ENCODE measurements at regions not wholly inside any gene's neighbourhood (a gene's known extent, or its start where the extent isn't known, plus 50 kb on each side); places are given as distances from the start of the nearest gene placed in this dataset.

DNA sequence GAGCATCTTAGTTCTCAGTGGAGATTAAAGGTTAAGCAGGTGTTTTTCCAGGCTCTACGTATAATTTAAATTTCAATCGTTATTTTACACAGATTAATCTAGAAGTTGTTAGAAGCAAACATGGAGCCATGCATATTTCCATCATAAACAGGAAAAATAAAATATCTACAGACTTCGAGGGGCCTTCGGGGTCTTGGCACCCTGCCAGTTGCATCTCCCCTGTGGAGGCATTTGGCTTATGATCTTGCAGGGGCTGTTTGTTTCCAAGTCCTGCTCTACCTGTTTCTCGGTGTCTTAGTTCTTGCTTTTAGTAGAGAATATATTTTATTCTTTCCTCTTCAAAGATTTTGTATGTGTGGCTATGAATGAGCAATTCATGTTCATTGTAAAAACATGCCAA lies 67.2 kb upstream of the FAM136A start:
- H3K36me3 Mint-ChIP-seq (ENCODE audit: insufficient read depth), result peaks cover 3% of the 10 kb centered on the region
- H3K9me3 Mint-ChIP-seq, result no peaks in the 10 kb centered on the region
- no peaks in the 10 kb centered on the region for H3K4me1 Mint-ChIP-seq
- DNase-seq (ENCODE audit: low spot score in 2 of 2) (no peak), ATAC-seq (replicated peaks; ENCODE audit: extremely low read depth, poor library complexity, severe bottlenecking) (no peak)
- no peak overlapping the region for H3K4me3 Mint-ChIP-seq
- H3K27me3 Mint-ChIP-seq, result peaks cover 20% of the 10 kb centered on the region
- H3K27ac Mint-ChIP-seq (ENCODE audit: low read depth), result no peak overlapping the region

GRCh38 chr2:70368545-70368944 lies 66.7 kb upstream of the FAM136A start:
- H3K9me3 Mint-ChIP-seq, result no peaks in the 10 kb centered on the region
- peaks cover 15% of the 10 kb centered on the region for H3K27me3 Mint-ChIP-seq
- no peak for DNase-seq (ENCODE audit: low spot score in 2 of 2)
- no peak overlapping the region for H3K27ac Mint-ChIP-seq (ENCODE audit: low read depth)
- peaks cover 3% of the 10 kb centered on the region for H3K36me3 Mint-ChIP-seq (ENCODE audit: insufficient read depth)
- H3K4me3 Mint-ChIP-seq, result no peak overlapping the region
- no peaks in the 10 kb centered on the region for H3K4me1 Mint-ChIP-seq
- no peak for ATAC-seq (replicated peaks; ENCODE audit: extremely low read depth, poor library complexity, severe bottlenecking)

DNA sequence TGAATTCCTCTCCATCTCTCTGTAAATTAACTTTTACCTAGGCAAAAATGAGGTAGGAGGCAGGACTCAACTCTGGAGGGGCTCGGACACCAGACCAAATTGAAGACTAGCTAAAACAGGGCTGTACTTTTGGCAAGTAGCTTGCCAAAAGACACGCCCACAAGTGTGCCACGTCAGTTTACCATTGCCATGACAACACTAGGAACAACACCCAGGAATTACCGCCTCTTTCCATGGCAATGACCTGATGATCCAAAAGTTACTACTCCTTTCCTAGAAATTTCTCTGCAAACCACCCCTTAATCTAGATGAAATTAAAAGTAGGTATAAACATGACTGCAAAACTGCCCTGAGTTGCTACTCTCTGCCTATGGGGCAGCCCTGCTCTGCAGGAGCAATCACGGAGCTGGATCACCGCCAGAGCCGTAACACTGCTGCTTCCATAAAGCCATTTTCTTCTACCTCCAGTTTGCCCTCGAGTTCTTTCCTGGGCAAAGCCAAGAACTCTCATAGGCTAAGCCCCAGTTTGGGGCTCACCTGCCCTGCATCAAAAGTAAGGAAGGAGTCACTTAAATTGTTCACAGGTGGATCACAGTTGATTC lies 66.0 kb upstream of the FAM136A start:
- Mint-ChIP-seq H3K27ac (ENCODE audit: low read depth) (no peak overlapping the region), H3K27me3 (peaks cover 14% of the 10 kb centered on the region), H3K4me3 (no peak overlapping the region), H3K9me3 (no peaks in the 10 kb centered on the region), H3K36me3 (ENCODE audit: insufficient read depth) (peaks cover 3% of the 10 kb centered on the region), H3K4me1 (no peaks in the 10 kb centered on the region)
- ATAC-seq (replicated peaks; ENCODE audit: extremely low read depth, poor library complexity, severe bottlenecking), result no peak
- no peak for DNase-seq (ENCODE audit: low spot score in 2 of 2)

DNA sequence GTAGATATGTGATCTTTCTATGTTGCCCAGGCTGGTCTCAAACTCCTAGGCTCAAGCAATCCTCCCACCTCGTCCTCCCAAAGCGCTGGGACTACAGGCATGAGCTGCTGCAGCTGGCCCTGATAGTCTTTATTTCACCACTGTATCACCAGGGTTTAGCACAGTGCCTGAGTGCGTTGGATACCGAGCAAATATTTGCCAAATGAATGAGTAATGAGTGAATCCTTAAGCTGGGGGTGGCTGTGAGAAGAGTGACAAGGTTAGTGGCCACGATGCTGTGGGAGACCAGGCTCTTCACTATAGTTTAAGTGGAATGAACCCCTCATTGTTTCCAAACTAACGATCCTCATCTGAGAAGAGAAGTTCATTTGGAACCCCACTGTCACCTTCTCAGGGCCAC lies 60.8 kb upstream of the FAM136A start:
- Mint-ChIP-seq H3K9me3 (no peaks in the 10 kb centered on the region), H3K36me3 (ENCODE audit: insufficient read depth) (no peaks in the 10 kb centered on the region), H3K27ac (ENCODE audit: low read depth) (no peak overlapping the region), H3K4me1 (no peaks in the 10 kb centered on the region), H3K4me3 (no peak overlapping the region), H3K27me3 (peaks cover 27% of the 10 kb centered on the region)
- ATAC-seq (replicated peaks; ENCODE audit: extremely low read depth, poor library complexity, severe bottlenecking), result no peak
- DNase-seq (ENCODE audit: low spot score in 2 of 2), result no peak

- no peak overlapping the region for H3K4me3 Mint-ChIP-seq
- ATAC-seq (replicated peaks; ENCODE audit: extremely low read depth, poor library complexity, severe bottlenecking) (no peak), DNase-seq (ENCODE audit: low spot score in 2 of 2) (no peak)
- peaks cover 46% of the 10 kb centered on the region for H3K27me3 Mint-ChIP-seq
- H3K4me1 Mint-ChIP-seq, result no peaks in the 10 kb centered on the region
- no peak overlapping the region for H3K27ac Mint-ChIP-seq (ENCODE audit: low read depth)
- H3K9me3 Mint-ChIP-seq, result no peaks in the 10 kb centered on the region
- H3K36me3 Mint-ChIP-seq (ENCODE audit: insufficient read depth), result no peaks in the 10 kb centered on the region
Observed at GRCh38 chr2:70360661-70361270, 58.9 kb upstream of the FAM136A start.

GRCh38 chr2:70357684-70358071 lies 55.8 kb upstream of the FAM136A start:
- Mint-ChIP-seq H3K4me1 (no peaks in the 10 kb centered on the region), H3K9me3 (no peaks in the 10 kb centered on the region), H3K4me3 (no peak overlapping the region), H3K27ac (ENCODE audit: low read depth) (no peak overlapping the region), H3K27me3 (peaks cover 71% of the 10 kb centered on the region), H3K36me3 (ENCODE audit: insufficient read depth) (no peaks in the 10 kb centered on the region)
- DNase-seq (ENCODE audit: low spot score in 2 of 2) (no peak), ATAC-seq (replicated peaks; ENCODE audit: extremely low read depth, poor library complexity, severe bottlenecking) (no peak)

DNA sequence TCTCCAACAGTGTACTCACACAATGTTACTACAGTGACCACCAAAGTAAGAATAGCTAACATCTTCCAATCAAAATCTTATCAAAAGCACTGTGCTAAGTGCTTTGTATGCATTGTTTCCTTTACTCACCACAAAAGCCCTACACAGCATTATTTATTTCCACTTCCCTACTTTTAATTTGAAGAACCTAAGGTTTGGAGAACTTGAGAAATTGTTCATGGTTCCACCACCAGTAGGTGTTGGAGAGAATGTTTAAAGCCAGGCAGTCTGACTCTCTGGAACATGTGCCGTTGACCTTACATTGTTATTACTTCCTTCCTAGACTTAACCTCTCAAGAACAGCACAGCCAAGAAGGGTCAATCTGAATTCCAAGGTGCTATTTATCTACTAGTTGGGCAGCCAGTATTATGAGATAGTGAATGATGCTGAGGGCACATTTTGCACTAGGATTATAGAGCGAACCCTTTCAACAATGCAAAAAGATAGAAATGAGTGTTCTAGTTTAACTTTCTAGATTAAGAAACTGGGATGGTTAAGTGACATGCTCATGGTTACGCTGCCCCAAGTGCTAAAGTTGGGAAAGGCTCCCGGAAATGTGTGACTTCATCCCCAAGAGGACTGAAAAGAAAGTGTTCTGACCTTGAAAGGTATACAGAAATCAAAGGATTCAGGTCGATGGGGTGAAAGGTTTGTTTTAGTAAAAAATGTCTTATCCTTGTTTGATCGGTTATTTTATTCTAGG lies 55.2 kb upstream of the FAM136A start:
- no peaks in the 10 kb centered on the region for H3K36me3 Mint-ChIP-seq (ENCODE audit: insufficient read depth)
- no peak overlapping the region for H3K27ac Mint-ChIP-seq (ENCODE audit: low read depth)
- H3K27me3 Mint-ChIP-seq, result peaks cover 77% of the 10 kb centered on the region
- H3K4me1 Mint-ChIP-seq, result no peaks in the 10 kb centered on the region
- no peak for DNase-seq (ENCODE audit: low spot score in 2 of 2)
- H3K9me3 Mint-ChIP-seq, result no peaks in the 10 kb centered on the region
- no peak overlapping the region for H3K4me3 Mint-ChIP-seq
- no peak for ATAC-seq (replicated peaks; ENCODE audit: extremely low read depth, poor library complexity, severe bottlenecking)

DNA sequence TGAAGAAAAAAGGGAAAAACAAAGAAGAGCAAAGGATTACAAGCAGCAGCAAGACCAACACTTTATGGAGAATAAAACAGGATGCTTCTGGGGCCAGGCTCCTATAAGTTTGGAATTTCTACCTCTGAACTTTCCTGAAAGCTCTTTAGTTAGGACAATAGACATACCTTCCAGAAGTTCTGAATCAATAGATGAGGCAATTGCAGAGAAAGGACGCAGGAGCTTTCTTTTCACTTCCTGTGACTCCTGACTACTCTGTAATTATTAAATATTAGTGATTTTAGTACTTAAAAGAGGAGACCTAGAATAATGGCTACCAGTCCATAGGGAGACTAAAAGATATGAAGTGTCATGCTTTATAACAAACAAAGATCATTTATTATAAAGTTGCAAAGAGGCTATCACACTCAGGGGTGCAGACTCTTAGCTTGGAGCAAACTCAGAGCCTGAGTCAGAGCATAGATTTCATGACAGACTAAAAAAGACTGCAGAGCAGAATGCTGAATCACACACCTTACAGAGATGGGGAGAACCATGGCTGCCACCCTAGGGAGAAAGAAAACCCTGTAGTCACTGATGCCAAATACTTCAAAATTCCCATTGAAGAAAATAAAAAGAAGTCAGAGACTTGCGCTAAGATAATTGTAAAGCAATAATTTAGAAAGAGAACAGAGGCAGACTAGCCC lies 52.5 kb upstream of the FAM136A start:
- Mint-ChIP-seq H3K4me1 (no peaks in the 10 kb centered on the region), H3K36me3 (ENCODE audit: insufficient read depth) (no peaks in the 10 kb centered on the region), H3K9me3 (no peaks in the 10 kb centered on the region), H3K27me3 (peaks cover 88% of the 10 kb centered on the region), H3K27ac (ENCODE audit: low read depth) (no peak overlapping the region), H3K4me3 (no peak overlapping the region)
- DNase-seq (ENCODE audit: low spot score in 2 of 2), result no peak
- no peak for ATAC-seq (replicated peaks; ENCODE audit: extremely low read depth, poor library complexity, severe bottlenecking)

All from central memory CD8-positive, alpha-beta T cell (primary cell).